Stimulated activated naive CD8-positive, alpha-beta T cell treated with anti-CD3 and anti-CD28 coated beads, Interleukin-15, Interleukin-2, amounts not matched to agents 100 ng/mL and 50 ng/mL, for 24 hours (primary cell): ENCODE measurements at regions not wholly inside any gene's neighbourhood (a gene's known extent, or its start where the extent isn't known, plus 50 kb on each side); places are given as distances from the start of the nearest gene placed in this dataset.

ENCODE experiments used
- H3K27ac Mint-ChIP-seq: one replicate; pipeline ENCODE4 v1.8.0; 2021; ENCODE audit warnings: mild to moderate bottlenecking, mixed read lengths
- H3K27me3 Mint-ChIP-seq: one replicate; pipeline ENCODE4 v1.8.0; 2021; ENCODE audit warnings: mixed read lengths
- H3K36me3 Mint-ChIP-seq: one replicate; pipeline ENCODE4 v1.8.0; 2021; ENCODE audit warnings: low read depth, mixed read lengths
- H3K4me1 Mint-ChIP-seq: one replicate; pipeline ENCODE4 v1.8.0; 2021; ENCODE audit warnings: low read depth, mixed read lengths
- H3K4me3 Mint-ChIP-seq: one replicate; pipeline ENCODE4 v1.8.0; 2021; ENCODE audit warnings: mild to moderate bottlenecking, mixed read lengths
- H3K9me3 Mint-ChIP-seq: one replicate; pipeline ENCODE4 v1.8.0; 2021; ENCODE audit warnings: mixed read lengths

DNA sequence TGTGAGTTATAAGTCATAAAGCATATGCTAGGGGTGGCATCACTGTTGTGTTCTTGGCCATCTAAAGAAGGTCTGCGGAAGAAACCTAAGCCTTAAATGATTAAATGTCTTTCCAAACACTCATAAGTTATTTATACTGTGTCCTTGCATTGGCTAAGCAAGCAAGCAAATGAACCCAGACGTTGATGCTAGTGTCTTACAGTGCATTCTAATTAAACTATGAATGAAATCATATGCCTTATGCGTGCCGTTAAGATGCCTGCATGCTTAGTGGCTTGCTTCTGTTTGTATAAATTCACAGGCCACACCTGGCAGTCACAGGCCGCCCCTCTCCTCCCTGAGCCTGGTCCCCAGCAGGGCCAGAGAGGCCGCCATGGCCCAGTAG is 49.9 kb downstream of the RIN2 start:
- Mint-ChIP-seq H3K4me1 (no peaks in the 10 kb centered on the region), H3K27me3 (peaks cover 9% of the 10 kb centered on the region), H3K27ac (no peak overlapping the region), H3K36me3 (no peaks in the 10 kb centered on the region), H3K4me3 (no peak overlapping the region), H3K9me3 (no peaks in the 10 kb centered on the region)

DNA sequence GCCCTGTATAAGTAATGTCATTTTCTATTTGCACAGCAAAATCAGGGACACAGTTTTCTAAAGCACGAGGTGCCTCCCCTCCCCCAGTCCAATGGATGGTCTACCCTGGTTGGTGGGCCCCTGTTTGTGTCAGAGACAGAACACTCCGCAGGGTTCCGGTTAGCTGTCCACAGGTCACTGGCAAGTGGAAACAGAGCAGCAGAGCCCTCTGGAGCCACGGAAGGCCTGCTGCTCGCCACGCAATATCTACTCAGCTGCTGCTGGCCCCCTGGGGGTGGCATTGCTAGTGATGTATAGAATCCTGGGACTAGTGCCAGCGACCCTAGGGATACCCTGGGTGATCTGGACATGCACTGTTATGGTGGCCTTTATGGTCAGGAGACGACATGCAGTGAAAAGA is 50.4 kb downstream of the RIN2 start:
- Mint-ChIP-seq H3K9me3 (no peaks in the 10 kb centered on the region), H3K4me1 (no peaks in the 10 kb centered on the region), H3K36me3 (no peaks in the 10 kb centered on the region), H3K27ac (no peak overlapping the region), H3K27me3 (peaks cover 13% of the 10 kb centered on the region), H3K4me3 (no peak overlapping the region)

DNA sequence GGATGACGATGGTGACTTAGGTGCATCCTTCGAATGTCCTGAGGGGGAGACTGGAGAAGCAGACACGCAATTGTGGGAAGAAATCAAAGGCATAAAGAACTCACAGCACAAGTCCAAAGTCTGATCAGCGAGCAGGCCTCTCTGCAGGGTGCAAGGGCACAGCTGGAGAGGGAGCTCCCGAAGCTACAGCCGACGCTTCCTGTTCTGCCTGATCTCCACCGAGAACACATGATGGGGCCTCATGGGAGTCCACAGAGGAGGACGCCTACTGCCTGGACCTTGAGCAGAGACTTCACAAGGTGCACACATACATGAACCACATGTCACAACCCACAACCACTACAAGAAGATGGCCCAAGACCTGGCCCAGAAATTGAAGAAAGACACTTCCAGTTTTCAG is 51.4 kb downstream of the RIN2 start:
- Mint-ChIP-seq H3K9me3 (no peaks in the 10 kb centered on the region), H3K4me1 (no peaks in the 10 kb centered on the region), H3K27ac (no peak overlapping the region), H3K36me3 (no peaks in the 10 kb centered on the region), H3K27me3 (peaks cover 20% of the 10 kb centered on the region), H3K4me3 (no peak overlapping the region)

DNA sequence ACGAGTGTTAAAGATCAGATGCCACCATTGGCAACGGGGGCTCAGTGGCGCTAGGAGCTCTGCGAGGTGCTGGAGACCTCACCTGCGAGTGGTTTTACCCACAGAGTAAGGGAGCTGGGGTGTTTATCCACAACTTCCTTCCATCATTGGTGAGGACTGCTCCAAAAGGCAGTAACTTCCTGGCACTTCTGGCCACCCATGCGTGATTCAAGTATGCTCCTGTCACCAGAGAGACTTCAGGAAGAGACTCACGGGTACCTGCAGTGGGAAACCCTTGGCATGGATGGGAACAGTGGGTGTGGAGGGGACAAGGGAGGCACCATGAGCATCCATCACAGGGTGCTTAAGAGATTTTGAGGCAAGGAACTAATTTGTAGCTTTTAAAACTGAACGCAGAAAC is 53.2 kb downstream of the RIN2 start:
- no peak overlapping the region for H3K27ac Mint-ChIP-seq
- H3K36me3 Mint-ChIP-seq = no peaks in the 10 kb centered on the region
- H3K9me3 Mint-ChIP-seq = no peaks in the 10 kb centered on the region
- H3K4me3 Mint-ChIP-seq = no peak overlapping the region
- H3K27me3 Mint-ChIP-seq = peaks cover 29% of the 10 kb centered on the region
- H3K4me1 Mint-ChIP-seq = peaks cover 8% of the 10 kb centered on the region

DNA sequence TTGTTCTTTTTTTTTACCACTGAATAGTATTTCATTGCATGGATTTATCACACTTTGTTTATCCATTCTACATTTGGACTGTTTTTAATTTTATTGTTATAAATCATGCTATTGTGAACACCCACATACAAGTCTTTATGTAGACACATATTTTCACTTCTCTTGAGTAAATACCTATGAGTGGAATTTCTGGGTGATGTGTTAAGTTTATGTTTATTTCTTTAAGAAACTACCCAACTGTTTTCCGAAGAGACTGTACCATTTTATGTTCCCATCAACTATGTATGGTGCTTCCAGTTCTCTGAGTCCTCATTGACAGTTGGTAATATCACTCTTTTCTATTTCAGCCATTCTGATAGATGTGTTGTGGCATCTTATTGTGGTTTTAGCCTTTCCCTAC is 54.0 kb downstream of the RIN2 start:
- Mint-ChIP-seq H3K4me1 (peaks cover 8% of the 10 kb centered on the region), H3K36me3 (no peaks in the 10 kb centered on the region), H3K4me3 (no peak overlapping the region)

DNA sequence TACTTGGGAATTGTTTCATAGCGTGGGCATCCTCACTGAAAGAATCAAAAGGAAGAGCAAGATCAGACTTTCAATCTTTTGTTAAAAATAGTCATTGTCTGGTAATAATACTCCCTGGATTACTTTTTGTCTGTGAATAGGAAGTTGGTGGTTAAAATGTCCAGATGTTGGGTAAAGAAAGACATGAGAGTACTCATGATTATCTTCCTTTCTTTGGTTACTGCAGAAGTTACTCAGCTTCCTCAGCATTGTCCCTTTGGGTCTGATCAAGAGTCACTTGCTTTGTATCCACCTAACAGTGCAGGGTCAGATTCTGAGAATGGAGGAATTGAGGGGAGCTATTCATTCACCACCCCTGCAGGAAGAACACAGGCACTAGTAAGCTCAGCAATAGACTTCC is 54.6 kb downstream of the RIN2 start:
- Mint-ChIP-seq H3K9me3 (no peaks in the 10 kb centered on the region), H3K27ac (no peak overlapping the region), H3K36me3 (no peaks in the 10 kb centered on the region), H3K4me1 (peaks cover 8% of the 10 kb centered on the region), H3K4me3 (no peak overlapping the region), H3K27me3 (peaks cover 29% of the 10 kb centered on the region)

More for the DNA sequence above, 54.0 kb downstream of the RIN2 start:
- no peak overlapping the region for H3K27ac Mint-ChIP-seq
- no peaks in the 10 kb centered on the region for H3K9me3 Mint-ChIP-seq
- H3K27me3 Mint-ChIP-seq = peaks cover 29% of the 10 kb centered on the region

DNA sequence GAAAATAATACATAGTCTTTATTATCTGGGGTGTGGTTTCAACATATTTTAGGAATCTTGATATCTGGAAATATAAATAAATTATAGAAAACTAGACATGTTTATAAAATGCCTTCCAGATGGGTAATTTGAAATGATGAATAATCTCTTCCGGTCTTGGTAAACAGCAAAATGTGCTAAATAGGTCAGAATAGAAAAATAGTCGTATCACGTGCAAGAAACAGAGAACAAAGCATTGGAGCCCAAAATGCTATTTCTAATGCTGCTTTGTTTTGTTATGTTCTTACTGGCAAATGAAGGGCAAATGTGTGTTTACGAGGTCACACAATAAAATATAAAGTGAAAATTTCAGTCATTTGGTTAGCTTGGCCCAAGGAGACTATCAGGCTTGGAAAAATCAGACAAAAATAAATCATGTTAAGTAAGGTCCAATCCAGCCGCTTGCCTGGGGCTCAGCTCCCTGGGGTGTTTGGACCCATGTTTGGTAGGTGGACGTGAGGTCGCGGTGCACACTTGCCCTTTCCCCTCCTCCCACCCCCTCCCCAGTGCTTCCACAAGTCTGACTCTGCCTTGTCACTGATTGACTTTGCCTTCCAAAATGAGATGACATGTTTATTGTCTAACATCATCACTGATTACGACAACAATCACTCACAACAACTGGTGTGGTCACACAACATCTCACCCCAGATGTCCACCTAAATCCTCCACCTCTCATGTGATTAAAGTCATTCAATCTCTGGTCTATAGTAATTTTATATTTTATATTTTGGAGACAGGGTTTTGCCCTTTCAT is 56.0 kb downstream of the RIN2 start:
- no peaks in the 10 kb centered on the region for H3K36me3 Mint-ChIP-seq
- no peak overlapping the region for H3K27ac Mint-ChIP-seq
- no peak overlapping the region for H3K4me3 Mint-ChIP-seq
- H3K27me3 Mint-ChIP-seq = peaks cover 29% of the 10 kb centered on the region
- peaks cover 4% of the 10 kb centered on the region for H3K9me3 Mint-ChIP-seq
- H3K4me1 Mint-ChIP-seq = peaks cover 8% of the 10 kb centered on the region

DNA sequence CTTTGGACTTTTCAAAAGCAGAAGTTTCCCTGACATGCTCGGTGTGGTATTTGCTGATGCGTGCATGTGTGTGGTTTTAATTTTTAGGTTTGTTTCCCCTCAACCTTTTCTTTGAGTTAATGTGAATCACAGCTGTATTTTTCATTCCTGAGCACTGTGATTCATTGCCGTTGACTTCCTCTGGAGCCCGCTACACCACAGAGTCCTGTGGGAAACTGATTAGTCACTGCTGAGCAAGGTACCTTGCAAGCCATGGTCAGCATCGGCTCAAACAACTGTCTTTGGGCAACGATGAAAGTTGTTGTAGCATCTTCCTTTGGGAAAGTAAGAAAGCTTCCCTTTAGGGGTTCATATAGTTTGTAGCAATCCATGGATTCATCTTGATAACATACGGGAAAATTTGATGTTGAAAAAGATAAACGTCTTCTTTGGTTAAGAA is 57.5 kb downstream of the RIN2 start:
- H3K27me3 Mint-ChIP-seq = peaks cover 29% of the 10 kb centered on the region
- no peaks in the 10 kb centered on the region for H3K36me3 Mint-ChIP-seq
- peaks cover 8% of the 10 kb centered on the region for H3K4me1 Mint-ChIP-seq
- no peak overlapping the region for H3K27ac Mint-ChIP-seq
- peak overlapping the region; percentile 35 for H3K4me3 Mint-ChIP-seq
- peaks cover 4% of the 10 kb centered on the region for H3K9me3 Mint-ChIP-seq

DNA sequence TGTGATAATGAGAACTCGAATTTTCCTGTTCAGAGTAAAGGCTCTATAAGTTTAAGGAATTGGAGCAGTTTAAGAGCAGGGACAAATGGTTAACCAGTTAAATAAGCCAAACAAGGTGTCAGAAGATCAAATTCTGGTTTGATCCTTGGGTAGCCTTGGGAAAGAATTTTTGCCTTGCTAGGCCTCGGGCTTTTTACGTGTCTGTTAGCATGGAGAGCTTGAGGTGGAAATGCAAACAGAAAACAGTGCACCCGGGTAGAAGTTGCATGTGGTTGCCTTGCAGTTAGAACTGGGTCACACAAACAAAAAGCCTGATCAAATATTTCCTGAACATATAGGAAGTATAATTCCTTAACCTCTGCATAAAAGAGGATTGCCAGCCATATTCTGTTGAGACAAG is 58.3 kb downstream of the RIN2 start:
- Mint-ChIP-seq H3K9me3 (peaks cover 4% of the 10 kb centered on the region), H3K27ac (no peak overlapping the region), H3K4me1 (peaks cover 8% of the 10 kb centered on the region), H3K27me3 (peaks cover 29% of the 10 kb centered on the region), H3K36me3 (no peaks in the 10 kb centered on the region), H3K4me3 (no peak overlapping the region)

DNA sequence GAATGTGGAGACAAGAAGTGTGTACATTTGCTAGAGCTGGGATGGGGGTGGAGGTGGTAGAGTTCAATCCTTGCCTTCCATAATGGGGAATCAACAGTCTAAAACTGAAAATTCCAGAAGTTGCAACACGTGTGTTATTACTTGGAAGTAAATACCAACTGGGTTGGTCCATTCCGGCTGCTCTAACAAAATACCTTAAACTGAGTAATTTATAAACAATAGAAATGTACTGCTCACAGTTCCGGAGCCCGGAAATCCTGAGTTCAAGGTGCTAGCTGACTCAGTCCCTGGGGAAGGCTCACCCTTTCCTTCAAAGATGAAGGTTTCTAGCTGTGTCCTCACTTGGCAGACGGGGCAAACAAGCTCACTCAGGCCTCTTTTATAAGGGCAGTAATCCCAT is 59.0 kb downstream of the RIN2 start:
- Mint-ChIP-seq H3K4me3 (no peak overlapping the region), H3K36me3 (no peaks in the 10 kb centered on the region), H3K27me3 (peaks cover 29% of the 10 kb centered on the region), H3K27ac (no peak overlapping the region), H3K9me3 (peaks cover 4% of the 10 kb centered on the region), H3K4me1 (peaks cover 8% of the 10 kb centered on the region)

DNA sequence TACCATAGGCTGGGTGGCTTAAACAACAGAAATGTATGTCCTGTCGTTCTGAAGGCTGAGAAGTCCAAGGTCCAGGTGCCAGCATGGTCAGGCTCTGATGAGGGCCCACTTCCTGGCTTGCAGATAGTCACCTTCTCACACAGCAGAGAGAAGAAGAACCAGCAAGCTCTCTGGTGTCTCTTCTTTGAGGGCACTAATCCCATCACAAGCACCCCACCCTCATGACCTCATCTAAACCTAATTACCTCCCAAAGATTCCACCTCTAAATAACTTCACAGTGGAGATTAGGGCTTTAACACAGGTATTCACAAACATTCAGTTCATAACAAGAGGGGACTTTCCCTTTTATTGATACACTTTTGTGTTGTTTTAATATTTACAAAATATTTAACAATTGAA is 61.1 kb downstream of the RIN2 start:
- no peak overlapping the region for H3K4me3 Mint-ChIP-seq
- H3K27ac Mint-ChIP-seq = no peak overlapping the region
- peaks cover 12% of the 10 kb centered on the region for H3K27me3 Mint-ChIP-seq
- no peaks in the 10 kb centered on the region for H3K36me3 Mint-ChIP-seq
- H3K9me3 Mint-ChIP-seq = peaks cover 4% of the 10 kb centered on the region
- H3K4me1 Mint-ChIP-seq = peaks cover 8% of the 10 kb centered on the region

DNA sequence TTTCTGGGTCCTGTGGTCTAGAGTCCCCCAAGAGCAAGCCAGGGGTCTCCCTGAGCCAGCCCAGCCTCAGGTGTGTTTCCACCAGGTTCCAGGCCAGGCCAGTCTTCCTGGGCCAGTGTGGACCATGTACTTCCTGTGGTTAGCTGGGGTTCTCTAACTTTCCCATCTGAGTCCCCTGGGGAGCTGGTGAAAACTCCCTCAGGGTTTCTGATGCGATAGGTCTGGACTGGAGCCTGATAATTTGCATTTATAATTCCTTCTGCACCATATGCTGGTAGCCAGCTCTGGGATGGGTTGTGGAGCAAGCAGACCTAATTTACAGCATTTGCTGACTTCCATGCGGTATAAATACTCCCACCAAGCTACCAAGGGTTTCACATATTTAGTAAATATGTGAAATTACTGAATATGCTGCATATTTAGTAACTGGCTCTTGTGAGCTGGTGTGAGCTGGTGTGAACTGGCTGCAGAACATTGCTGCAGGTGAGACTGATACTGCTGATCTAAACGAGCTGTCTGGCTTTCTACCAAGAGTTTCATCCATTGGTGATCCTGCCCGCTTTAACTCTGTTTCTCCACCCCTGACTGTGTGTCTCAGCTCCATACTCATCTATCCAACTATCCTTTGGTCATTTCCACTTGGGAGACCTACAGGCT is 62.6 kb downstream of the RIN2 start:
- Mint-ChIP-seq H3K27ac (no peak overlapping the region), H3K4me3 (no peak overlapping the region), H3K36me3 (no peaks in the 10 kb centered on the region), H3K9me3 (peaks cover 4% of the 10 kb centered on the region), H3K27me3 (peaks cover 5% of the 10 kb centered on the region), H3K4me1 (peaks cover 4% of the 10 kb centered on the region)

DNA sequence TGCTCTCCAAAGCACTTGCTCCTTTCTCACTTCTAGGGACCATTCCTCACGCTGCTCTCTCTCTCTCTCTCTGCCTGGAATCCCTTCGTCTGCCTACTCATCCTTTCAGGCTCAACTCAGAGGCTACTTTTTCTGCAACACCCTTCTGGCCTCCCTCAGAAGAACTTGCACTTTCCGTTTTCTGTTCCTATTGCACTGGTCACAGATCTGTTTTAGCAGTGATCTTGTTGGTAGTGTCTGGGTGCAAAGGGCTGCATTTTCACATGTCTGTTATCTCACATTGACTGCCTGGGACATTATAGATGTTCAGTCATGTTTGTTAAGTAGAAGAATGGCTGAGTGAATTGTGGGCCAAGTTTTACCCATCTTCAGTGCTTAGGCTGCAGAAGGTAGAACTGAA is 63.5 kb downstream of the RIN2 start:
- H3K27me3 Mint-ChIP-seq = no peaks in the 10 kb centered on the region
- no peak overlapping the region for H3K27ac Mint-ChIP-seq
- H3K4me1 Mint-ChIP-seq = no peaks in the 10 kb centered on the region
- H3K9me3 Mint-ChIP-seq = peaks cover 4% of the 10 kb centered on the region
- no peaks in the 10 kb centered on the region for H3K36me3 Mint-ChIP-seq
- no peak overlapping the region for H3K4me3 Mint-ChIP-seq

DNA sequence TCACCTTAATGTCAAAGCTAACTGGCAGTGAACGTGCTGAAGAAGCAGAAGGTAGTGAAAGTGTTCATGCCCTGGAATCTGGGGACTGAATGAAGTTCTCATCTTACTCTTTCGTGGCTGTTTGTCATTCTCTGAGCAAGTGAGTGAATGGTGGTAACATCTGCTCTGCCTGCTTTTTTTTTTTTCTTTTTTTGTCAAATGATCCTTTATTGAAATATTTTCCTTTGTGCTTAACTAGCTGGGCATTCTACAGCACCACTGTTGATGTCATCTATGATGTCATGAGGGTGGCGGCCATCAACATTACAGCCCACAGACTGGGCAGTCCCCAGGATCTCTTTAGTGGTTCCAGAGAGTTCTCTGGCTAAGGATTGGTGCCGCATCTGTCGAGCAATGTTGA is 65.2 kb downstream of the RIN2 start:
- peaks cover 5% of the 10 kb centered on the region for H3K4me1 Mint-ChIP-seq
- H3K4me3 Mint-ChIP-seq = no peak overlapping the region
- no peaks in the 10 kb centered on the region for H3K27me3 Mint-ChIP-seq
- no peaks in the 10 kb centered on the region for H3K36me3 Mint-ChIP-seq
- no peak overlapping the region for H3K27ac Mint-ChIP-seq
- peaks cover 4% of the 10 kb centered on the region for H3K9me3 Mint-ChIP-seq

DNA sequence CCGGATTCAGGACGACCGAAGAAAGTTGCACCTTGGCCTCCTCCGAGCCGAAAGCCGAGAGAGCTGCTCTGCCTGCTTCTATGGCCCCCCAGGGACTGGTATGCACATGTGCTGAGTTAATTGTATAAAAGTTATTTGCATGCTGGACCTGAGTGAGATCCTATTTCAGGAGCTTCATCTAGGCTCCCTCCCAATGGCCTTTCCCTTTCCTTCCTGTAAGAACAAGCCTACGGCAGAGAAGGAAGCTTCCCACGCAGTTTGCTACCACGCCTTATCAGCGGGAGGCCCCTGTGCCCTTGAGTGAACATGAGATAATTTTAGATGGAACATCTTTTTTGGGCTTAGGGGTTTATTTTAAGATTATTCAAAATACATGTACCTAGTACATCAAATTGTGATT is 65.9 kb downstream of the RIN2 start:
- Mint-ChIP-seq H3K36me3 (no peaks in the 10 kb centered on the region), H3K4me1 (peaks cover 12% of the 10 kb centered on the region), H3K4me3 (no peak overlapping the region), H3K9me3 (peaks cover 1% of the 10 kb centered on the region), H3K27ac (no peak overlapping the region), H3K27me3 (no peaks in the 10 kb centered on the region)

DNA sequence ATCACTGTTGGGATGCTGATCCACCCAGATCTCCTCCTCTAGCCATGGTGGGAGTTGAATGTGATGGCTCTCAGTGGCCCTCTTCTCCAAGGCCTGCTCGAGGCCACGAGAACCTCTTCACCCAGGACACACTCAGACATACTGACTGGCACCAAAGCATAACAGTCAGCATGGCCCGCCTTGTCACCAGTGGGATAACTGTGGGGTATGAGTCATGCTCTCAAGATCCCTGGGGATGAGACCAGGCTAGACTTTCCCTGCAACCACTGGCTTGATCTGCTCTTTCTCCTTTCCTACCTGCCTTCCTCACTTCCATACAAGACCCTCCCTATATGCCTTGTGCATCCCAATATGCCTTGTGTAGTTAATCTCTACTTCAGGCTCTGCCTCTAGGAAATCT is 66.8 kb downstream of the RIN2 start:
- no peak overlapping the region for H3K4me3 Mint-ChIP-seq
- no peak overlapping the region for H3K27ac Mint-ChIP-seq
- H3K36me3 Mint-ChIP-seq = no peaks in the 10 kb centered on the region
- no peaks in the 10 kb centered on the region for H3K9me3 Mint-ChIP-seq
- peaks cover 18% of the 10 kb centered on the region for H3K4me1 Mint-ChIP-seq
- H3K27me3 Mint-ChIP-seq = no peaks in the 10 kb centered on the region
